GM04504 (cell line): ENCODE measurements at regions not wholly inside any gene's neighbourhood (a gene's known extent, or its start where the extent isn't known, plus 50 kb on each side); places are given as distances from the start of the nearest gene placed in this dataset.
"Not testable (repeated sequence)": the region's sequence is repeated elsewhere in the genome, so short reads cannot be mapped to it uniquely, and the experiment has no call there.

ENCODE experiments used
- DNase-seq: peaks from one replicate; pipeline ENCODE4 v3.0.0-alpha.2; 2012; ENCODE audit warnings: low read depth

DNA sequence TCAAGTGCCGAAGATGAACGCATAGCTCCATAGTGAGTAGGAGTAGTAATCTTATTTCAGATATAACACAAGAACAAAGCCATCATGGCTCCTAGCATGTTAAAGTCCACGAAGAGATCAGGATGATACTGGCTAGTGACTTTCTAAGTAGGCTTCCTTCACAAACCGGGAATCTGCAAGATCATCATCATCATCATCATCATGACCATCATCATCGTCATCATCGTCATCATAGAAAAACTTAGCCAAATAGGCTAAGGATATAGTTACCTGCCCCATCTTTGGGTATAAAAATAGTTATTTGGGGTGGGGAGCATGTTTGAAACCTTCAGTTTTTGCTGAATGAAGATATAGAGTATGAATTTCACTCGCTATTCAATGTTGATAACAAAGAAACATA lies 57.9 kb downstream of the PYDC2 start:
- no peak for DNase-seq

DNA sequence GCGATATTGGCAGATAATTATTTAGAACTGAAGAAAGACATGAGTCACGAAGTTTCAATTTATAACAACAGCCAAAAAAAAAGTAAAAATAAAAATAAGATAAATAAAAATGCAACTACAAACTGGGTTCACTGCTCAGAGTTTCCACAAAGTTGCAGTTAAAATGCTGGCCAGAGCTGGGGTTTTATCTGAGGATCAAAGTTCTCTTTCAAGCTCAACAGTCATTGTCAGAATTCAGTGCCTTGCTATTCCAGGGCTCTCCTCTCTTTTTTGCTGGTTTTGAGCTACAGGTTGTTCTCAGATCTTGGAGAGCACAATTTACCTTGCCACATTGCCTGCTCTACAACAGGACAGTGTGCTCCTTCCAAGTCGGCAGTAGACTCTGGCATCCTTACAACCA lies 60.1 kb downstream of the PYDC2 start:
- DNase-seq: no peak

DNA sequence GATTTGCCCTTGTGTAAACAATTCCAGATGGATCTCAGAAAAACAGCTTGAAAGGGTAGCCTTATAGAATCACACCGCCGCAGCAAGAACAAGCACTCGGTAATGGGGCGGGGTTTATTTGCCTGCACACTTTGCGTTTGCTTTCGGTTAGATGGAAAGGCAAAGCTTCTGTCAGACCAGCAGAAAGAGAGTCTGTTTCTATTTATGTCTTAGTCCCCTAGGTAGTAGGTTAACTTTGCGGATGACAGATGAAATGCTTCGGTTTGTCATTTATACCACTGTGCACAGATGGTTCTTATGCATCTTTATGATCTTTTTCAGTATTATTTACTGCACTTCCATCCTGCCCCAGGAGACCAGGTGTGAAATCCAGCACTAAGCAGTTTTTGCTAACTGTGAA lies 62.2 kb downstream of the PYDC2 start:
- no peak for DNase-seq

DNA sequence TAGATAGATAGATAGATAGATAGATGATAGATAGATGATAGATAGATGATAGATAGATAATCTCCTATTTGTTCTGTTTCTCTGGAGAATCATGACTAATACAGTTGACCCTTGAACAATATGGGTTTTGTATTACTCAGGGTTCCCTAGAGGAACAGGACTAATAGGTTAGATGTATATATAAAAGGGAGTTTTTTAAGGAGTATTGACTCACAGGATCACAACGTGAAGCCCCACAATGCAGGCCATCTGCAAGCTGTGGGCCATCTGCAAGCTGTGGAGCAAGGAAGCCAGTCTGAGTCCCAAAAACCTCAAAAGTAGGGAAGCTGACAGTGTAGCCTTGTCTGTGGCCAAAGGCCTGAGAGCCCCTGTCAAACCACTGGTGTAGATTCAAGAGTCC lies 67.6 kb downstream of the PYDC2 start:
- no peak for DNase-seq

DNA sequence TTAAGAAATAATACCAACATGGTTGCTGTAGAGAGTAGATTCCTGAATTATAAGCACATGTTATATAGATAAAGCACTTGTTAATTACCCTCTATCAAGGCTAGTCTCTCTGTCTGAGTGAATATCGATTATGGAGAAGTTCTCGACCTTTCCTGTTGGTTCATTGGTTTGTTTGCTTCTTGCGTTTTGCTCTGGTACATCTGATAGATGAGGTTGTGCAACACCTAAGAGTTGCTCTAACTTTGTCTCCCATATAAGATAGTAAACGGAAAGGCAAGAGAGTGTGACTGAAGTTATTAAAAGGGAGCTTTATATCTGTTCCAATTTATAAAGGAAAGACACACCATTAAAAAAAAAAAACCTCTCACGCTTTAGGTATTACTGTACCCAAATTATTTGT lies 69.0 kb downstream of the PYDC2 start:
- DNase-seq: no peak

DNA sequence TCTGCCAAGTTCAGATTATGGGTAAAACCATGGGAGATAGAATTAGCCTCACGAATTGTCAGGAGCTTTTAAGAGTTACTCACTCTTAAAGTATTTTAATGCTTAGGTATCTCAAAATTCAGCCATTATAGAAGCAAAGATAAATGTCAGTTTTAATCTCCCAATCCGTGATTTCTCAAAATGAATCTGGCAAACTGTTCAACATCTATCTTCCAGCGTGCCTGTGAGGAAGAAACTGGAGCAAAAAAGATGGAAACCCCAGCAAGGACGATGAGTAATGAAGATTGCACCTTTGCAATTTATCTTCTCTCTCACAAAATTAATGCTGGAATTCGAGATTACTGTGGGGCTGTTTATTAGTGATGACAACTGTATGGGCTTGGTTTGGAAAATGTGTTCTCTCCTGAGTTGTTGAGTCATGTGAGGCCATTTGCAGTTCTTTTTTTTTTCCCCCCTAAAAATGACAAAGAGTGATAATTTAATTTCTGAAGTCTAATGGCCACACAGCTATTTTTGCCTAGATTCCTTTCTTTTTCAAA lies 70.5 kb downstream of the PYDC2 start:
- no peak for DNase-seq

DNA sequence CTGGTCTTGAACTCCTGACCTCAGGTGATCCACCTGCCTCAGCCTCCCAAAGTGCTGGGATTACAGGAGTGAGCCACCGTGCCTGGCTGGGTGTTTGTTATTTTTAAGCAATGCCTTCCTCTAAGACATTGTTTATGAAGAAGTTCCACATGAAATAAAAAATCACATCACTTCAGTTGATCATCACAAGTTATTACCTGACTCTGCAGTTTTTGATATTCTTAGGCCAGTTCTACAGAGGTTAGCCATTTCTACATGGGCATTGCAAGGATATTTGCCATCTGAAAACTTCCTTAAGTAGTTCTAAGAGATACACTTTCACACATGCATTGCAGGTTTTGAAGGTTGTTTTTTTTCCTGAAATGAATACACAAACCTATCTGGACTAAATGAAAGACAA lies 82.1 kb downstream of the PYDC2 start:
- DNase-seq: no peak

DNA sequence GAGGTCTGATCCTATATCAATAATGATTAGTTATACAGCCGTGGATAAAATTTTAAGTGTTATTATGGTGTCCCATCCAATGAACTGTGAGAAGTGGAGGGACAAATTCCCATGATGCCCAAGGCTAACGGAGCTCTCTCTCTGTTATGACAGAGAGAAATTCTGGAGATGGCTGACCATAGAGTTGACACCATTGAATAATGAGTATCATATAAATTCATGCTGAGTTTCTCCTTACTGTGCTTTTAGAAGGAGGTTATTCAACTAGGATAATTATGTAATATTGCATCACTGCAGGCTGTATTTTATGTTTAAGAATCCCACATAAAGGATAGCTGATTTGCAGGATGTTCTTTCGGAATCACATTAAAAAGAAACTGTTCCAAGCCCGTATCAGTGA lies 82.9 kb downstream of the PYDC2 start:
- no peak for DNase-seq

DNA sequence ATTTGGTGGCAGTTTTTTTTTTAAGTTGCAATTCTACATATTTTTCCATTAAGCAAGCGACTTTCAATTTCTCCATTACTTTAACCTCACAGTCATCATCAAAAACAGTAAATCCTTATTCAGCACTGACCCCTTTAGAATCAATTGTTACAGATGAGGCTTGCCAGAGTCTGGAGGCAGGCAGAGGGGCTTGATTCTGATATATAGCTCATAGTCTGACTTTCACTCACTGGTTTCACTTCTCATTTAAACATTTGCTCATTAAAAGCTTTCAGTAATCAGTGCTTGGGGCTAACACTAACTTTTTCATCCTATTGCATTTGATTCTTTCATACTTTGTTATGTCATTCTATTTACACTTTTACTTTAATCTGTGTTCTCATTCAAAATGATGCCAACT lies 88.4 kb downstream of the PYDC2 start:
- DNase-seq: no peak

DNA sequence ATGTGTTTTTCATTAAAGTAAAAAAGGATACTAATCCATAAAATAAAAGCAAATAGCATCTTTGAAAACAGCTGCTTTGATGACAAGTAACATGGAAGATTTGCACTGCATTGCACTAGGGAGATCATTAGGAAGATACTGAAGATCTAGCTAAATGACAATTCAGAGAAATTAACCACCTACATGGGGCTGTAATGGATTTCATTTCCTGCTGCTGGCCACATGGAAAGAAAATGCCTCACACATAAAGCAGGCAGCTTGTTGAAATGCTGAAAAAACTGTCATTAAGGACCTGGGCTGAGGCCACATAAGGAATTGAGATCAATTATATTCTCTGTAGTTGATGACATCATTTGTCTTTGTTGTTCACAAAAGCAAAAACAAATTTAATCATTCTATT lies 94.1 kb downstream of the PYDC2 start:
- no peak for DNase-seq

DNA sequence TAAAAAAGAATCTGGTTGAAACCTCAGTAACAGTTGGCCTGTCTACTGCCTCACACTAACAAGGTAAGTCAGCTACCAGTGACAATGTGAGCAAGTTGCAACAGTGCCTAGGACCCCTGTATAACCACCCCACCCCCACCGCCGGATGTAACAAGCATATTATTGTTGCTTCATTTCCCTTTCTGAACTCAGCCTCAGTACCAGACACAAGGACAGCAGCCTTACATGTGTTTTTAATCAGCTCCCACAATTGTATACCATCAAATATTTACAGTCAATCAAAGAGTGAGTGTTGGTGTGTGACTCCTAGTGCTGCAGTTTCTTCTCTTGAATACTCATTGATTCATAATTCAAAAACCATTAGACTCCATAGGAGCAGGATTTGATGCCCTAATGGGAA lies 96.4 kb downstream of the PYDC2 start:
- no peak for DNase-seq

DNA sequence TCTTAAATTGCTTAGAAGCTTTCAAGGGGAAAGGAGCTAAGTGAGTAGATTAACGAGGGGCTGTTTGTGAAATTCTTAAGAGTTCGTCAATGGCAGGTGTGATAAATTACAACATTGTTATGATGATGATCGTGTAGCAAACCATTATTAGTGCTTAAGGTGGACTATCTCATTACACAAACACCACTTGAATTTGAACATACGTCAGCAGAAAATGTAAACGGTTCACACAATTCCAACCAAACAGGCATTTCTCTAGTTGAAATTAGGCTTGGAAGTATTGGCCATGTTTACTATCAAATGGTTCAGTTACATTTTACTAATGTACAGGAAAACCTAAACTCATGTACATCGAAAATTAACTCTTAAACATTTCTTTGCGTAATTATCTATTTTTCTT lies 102.8 kb downstream of the PYDC2 start:
- DNase-seq: no peak

DNA sequence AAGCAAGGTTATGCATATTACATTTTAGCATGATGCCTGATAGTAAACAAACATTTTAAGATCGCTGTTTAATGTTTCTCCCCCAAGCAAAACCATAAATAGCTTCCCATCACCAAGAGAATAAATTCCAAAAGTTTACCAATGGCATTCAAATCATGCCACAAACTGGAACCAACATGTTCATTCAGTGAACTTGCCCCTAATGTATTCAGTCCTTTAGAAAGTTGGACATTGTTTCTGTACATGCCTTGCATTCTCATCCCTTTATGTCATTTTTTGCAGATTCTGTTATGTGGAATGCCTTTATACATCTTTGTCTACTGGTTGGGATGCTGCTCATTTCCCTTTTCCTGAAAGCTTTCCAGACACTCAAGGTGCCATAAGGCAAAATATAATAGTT lies 105.5 kb downstream of the PYDC2 start:
- DNase-seq: peak; percentile 7

DNA sequence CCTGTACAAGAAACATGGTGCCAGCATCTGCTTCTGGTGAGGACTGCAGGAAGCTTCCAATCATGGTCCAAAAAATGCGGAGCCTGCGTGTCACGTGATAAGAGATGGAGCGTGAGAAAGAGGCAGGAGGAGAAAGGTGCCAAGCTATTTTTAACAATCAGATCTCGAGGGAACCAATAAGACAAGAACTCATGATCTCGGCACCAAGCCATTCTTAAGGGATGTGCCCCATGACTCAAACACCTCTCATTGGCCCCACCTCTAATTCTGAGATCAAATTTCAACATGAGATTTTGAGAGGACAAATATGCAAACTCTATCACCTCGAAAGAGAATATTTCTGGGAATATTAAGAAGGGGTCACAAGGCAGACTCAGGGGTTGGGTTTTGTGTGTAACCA lies 107.2 kb downstream of the PYDC2 start:
- no peak for DNase-seq

DNA sequence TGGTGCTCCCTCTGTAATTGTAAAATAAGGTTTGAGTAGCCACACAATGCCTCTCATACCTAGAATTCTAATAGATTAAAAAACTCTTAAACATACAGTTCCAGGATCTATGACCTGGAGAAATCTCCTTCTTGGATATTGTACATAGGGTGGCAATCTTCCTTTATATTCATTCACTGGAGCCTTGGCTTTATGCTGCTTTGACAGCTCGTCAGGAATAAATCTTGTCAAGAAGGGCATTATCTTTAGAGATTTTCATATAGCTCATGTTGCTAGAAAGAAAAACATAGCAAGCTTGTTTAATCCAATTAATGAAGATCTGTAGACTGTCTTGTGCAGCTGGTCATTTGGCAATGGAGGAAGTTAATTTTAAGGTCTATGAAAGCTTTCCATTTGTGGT lies 131.1 kb downstream of the PYDC2 start:
- DNase-seq: no peak

DNA sequence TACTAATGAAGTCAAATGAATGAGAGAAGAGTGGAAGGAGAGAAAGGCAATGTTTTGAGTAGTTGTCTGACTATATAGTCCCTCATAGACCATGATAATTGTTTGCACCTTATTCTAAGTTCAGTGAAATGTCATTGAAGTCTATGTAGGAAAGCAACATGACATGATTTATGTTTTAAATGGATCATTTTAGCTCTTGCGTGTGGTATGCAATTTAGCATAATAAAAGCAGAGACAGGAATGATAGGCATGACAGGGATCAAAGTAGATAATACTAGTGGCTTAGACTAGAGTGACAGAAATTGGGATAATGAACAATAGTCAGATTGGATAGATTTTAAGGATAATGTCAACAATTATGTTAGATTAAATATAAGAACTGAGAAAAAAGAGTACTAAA lies 132.5 kb downstream of the PYDC2 start:
- no peak for DNase-seq

DNA sequence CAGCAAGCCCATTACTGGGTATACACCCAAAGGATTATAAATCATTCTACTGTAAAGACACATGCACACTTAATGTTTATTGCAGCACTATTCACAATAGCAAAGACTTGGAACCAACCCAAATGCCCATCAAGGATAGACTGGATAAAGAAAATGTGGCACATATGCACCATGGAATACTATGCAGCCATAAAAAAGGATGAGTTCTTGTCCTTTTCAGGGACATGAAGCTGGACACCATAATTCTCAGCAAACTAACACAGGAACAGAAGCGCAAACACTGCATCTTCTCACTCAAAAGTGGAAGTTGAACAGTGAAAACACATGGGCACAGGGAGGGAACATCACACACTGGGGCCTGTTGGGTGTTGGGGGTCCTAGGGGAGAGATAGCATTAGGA lies 154.5 kb downstream of the PYDC2 start:
- DNase-seq: not testable (repeated sequence)

DNA sequence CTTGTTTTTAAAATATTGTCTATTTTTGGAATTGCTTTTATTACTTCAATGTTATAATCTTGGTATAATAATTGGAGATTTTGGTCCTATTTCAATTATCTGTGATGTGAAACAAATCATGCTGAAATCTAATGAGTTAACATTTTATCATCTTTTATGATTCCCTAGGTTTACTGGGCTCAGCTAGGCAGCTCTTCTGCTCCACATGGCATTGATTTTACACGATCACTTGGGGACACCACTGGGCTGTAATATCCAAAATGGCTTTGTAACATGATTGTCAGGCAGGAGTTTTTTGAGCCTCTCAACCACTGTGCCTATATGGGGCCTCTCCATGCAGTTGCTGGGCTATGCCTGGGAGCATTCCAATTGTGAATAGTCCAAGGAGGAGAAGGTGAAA lies 163.3 kb downstream of the PYDC2 start:
- no peak for DNase-seq

DNA sequence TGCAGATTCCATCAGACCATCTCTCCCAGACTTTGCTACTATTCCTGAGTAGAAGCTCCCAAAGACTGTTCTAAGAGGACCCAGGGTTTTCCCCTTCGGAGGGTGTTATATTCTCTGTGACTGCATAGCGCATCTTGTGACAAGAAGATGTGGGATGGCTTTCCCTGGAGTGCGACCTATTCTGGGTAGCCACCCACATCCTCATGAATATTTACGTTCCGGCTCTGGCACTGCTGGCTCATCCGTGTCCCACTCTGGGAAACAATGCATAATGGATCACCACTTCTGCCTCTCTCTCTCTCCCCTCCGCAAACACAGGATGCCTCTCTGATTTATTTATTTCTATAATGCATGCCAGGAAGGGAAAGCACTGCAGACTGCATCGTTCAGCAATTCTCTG lies 166.1 kb downstream of the PYDC2 start:
- DNase-seq: no peak

DNA sequence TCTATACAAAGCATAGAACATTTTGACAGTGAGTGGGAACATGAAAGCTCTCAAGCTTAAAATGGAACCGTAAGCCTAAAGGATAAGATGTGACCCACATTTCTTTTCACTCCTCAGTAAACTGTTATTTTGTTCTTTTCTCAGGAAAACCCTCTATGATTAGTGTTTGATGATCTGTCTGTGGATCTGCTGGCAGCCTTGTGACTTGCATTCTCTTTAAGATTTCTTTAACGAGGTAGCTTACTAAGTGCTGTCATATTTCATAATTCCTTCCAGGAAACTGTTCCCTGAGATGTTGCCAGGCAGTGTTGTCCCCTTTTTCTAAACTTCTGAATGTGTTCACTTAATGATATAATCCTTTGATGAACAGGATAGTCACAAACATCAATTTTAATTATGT lies 167.6 kb downstream of the PYDC2 start:
- DNase-seq: no peak

DNA sequence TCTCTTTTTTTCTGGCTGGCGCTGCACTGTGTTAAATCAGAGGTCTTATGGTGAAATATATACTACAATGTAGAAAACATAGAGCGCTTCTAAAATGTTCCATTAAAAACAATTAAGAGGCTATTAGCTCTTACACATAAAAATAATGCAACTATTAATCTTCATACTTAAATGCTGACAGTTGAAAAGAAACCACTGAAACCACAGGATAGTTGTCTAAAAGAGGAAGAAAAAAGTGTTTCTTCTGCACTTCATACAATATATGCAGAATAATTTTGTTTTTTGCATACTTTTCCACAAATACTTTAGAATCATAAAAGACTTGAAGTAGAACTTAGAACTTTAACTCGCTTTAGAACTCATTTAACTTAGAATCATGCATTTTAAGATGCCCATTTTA lies 170.5 kb downstream of the PYDC2 start:
- DNase-seq: no peak

DNA sequence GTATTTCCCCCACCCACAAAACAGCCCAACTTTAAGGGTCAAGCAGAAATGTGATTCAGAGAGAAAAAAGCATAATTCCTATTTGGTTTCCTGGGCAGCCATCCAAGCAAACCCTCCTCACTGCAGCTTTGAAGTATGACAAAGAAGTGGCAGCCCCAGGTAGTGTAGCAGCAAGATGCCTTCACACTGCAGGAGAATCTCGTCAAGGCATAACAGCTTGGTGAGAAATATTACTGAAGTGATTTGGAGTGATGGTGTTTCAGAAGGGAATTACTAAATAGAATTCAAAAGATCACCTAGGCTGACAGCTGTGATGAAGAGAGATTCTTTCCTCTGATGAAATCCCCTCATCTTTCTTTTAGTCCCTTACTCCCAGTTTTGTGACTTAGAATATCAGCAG lies 173.9 kb downstream of the PYDC2 start:
- no peak for DNase-seq

DNA sequence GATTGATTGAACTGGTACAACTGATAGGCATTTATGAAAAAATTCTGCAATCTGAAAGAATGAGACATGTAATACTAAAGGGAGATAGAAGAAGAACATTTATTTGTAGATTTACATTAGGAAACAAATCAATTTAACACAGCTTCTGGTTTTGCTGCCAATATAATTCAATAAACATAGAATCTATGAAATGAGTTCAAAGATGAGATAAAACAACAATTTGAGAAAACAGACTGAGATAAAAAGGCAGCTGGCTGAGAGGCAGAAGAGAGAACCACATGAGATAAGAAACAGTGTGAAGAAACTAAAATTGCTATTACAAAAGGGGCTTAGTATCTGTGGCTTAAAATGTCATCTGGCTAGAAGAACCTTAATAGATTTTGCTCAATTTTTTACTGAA lies 176.6 kb downstream of the PYDC2 start:
- no peak for DNase-seq

DNA sequence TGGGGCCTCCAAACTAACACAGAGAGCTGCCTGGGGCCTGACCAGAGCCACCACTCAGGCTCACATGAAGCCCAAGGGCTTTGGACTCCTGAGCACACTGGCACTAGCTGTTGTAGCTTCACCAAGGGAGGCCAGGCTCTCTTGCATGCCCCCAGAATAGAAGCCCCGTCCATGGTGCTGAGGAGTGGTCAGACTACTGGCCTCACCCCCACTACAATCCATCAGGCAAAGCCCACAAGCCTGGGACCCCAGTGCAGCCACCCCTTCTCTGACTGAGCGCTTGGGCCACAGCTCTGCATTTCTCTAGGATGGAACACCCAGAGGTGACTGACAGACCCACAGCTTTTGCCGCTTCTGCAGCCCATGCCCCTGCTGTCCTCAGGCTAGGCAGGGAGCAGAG lies 180.8 kb downstream of the PYDC2 start:
- no peak for DNase-seq

DNA sequence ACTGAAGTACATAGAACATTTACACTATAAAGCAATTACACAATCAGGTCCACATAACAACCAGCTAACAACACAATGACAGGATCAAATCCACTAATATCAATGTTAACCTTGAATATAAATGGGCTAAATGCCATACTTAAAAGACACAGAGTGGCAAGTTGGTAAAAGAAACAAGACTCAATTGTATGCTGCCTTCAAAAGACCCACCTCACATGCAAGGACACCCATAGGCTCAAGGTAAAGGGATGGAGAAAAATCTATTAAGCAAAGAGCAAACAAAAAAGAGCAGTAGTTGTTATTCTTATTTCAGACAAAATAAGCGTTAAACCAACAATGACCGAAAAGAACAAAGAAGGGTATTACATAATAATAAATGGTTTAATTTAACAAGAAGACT lies 183.3 kb downstream of the PYDC2 start:
- DNase-seq: no peak
